IMR-90 (cell line): ENCODE measurements at regions not wholly inside any gene's neighbourhood (a gene's known extent, or its start where the extent isn't known, plus 50 kb on each side); places are given as distances from the start of the nearest gene placed in this dataset.

ENCODE experiments used
- ATAC-seq: fragments of 200-7000 bp; cut with Tn5 transposase; 2 replicates; pipeline ENCODE4 v1.9.1; 2020; ENCODE audit warnings: low read depth, mild to moderate bottlenecking, moderate library complexity
- BruUV-seq: library from RNA; stranded (reverse); fragments of 400-500 nt; replicated peaks from 2 replicates; lab custom pipeline; 2021; lab: Mats Ljungman, UMichigan
- CTCF ChIA-PET: fragments of 300-600 bp; formaldehyde crosslinking; extraction: SDS; loops from one replicate; lab custom pipeline; 2021; ENCODE audit warnings: antibody characterized with exemption; lab: Yijun Ruan, JAX
- POLR2A ChIA-PET: fragments of 300-600 bp; sonication (Branson Sonifier 250); formaldehyde crosslinking; loops from one replicate; lab custom pipeline; 2022; ENCODE audit warnings: antibody characterized with exemption; ENCODE audit not compliant: unreplicated experiment; lab: Charles Lee
- DNase-seq: peaks from one replicate; pipeline ENCODE4 v3.0.0; 2013
- H2AFZ ChIP-seq: replicated peaks from 2 replicates; pipeline ENCODE3; 2013; ENCODE audit warnings: low read length, mild to moderate bottlenecking; ENCODE audit not compliant: poor library complexity
- H2AK5ac ChIP-seq: 2 replicates; pipeline ENCODE4 v1.6.1; 2013; ENCODE audit warnings: low read depth, low read length, inconsistent platforms
- H2AK9ac ChIP-seq: replicated peaks from 2 replicates; pipeline ENCODE3; 2013; ENCODE audit warnings: mild to moderate bottlenecking, low read depth, low read length, moderate library complexity; ENCODE audit not compliant: poor library complexity
- H2BK120ac ChIP-seq: 2 replicates; pipeline ENCODE4 v1.6.1; 2013; ENCODE audit warnings: low read depth, low read length, inconsistent platforms
- H2BK15ac ChIP-seq: 3 replicates; pipeline ENCODE4 v1.6.1; 2013; ENCODE audit warnings: low read depth, low read length, inconsistent platforms
- H2BK20ac ChIP-seq: 2 replicates; pipeline ENCODE4 v1.6.1; 2013; ENCODE audit warnings: low read depth, mild to moderate bottlenecking, inconsistent platforms, low read length, moderate library complexity
- H2BK5ac ChIP-seq: 2 replicates; pipeline ENCODE4 v1.6.1; 2013; ENCODE audit warnings: mild to moderate bottlenecking, low read depth, low read length, inconsistent platforms; ENCODE audit not compliant: poor library complexity, severe bottlenecking
- H3K14ac ChIP-seq: replicated peaks from 2 replicates; pipeline ENCODE4 v1.6.1; 2013; ENCODE audit warnings: low read depth, low read length, inconsistent platforms
- H3K18ac ChIP-seq: 2 replicates; pipeline ENCODE4 v1.6.1; 2013; ENCODE audit warnings: low read depth, low read length, control low read depth
- H3K23ac ChIP-seq: 2 replicates; pipeline ENCODE4 v1.6.1; 2013; ENCODE audit warnings: low read depth, low read length, inconsistent platforms
- H3K27ac ChIP-seq: 2 replicates; pipeline ENCODE4 v1.5.1; 2013; ENCODE audit warnings: mild to moderate bottlenecking, control low read depth, low read length; ENCODE audit not compliant: insufficient read depth
- H3K27me3 ChIP-seq: 2 replicates; pipeline ENCODE4 v1.6.1; 2013; ENCODE audit warnings: low read length; ENCODE audit not compliant: control insufficient read depth, insufficient read depth
- H3K36me3 ChIP-seq: 2 replicates; pipeline ENCODE4 v1.6.1; 2013; ENCODE audit warnings: low read length, mixed read lengths; ENCODE audit not compliant: control insufficient read depth, insufficient read depth
- H3K4ac ChIP-seq: 2 replicates; pipeline ENCODE4 v1.6.1; 2013; ENCODE audit warnings: low read depth, low read length, inconsistent platforms
- H3K4me1 ChIP-seq: 2 replicates; pipeline ENCODE4 v1.6.1; 2013; ENCODE audit warnings: low read length, mixed read lengths; ENCODE audit not compliant: control insufficient read depth, insufficient read depth
- H3K4me2 ChIP-seq: 2 replicates; pipeline ENCODE4 v1.6.1; 2013; ENCODE audit warnings: low read depth, mild to moderate bottlenecking, control low read depth, low read length, moderate library complexity
- H3K4me3 ChIP-seq: 2 replicates; pipeline ENCODE4 v1.5.1; 2013; ENCODE audit warnings: low read depth, mild to moderate bottlenecking, control low read depth, low read length, moderate library complexity; ENCODE audit not compliant: insufficient read depth
- H3K56ac ChIP-seq: 2 replicates; pipeline ENCODE4 v1.6.1; 2013; ENCODE audit warnings: low read length, inconsistent platforms; ENCODE audit not compliant: insufficient read depth; ENCODE audit errors: extremely low read depth
- H3K79me1 ChIP-seq, 2 experiments: 2 replicates each; pipeline ENCODE4 v1.6.1; 2013; ENCODE audit warnings: low read length in 2 of 2, inconsistent platforms in 1 of 2, low read depth in 1 of 2
- H3K9ac ChIP-seq: 2 replicates; pipeline ENCODE4 v1.6.1; 2013; ENCODE audit warnings: low read depth, low read length, control low read depth
- H3K9me1 ChIP-seq: 2 replicates; pipeline ENCODE4 v1.6.1; 2013; ENCODE audit warnings: low read length, inconsistent platforms; ENCODE audit not compliant: insufficient read depth
- H3K9me3 ChIP-seq: 2 replicates; pipeline ENCODE4 v1.6.1; 2013; ENCODE audit warnings: low read length; ENCODE audit not compliant: control insufficient read depth, insufficient read depth
- H4K20me1 ChIP-seq: 2 replicates; pipeline ENCODE4 v1.6.1; 2013; ENCODE audit warnings: low read length, inconsistent platforms; ENCODE audit not compliant: insufficient read depth
- H4K5ac ChIP-seq: 2 replicates; pipeline ENCODE4 v1.6.1; 2013; ENCODE audit warnings: mild to moderate bottlenecking, low read depth, low read length, control low read depth
- H4K8ac ChIP-seq, 2 experiments: 2 replicates each; pipeline ENCODE4 v1.6.1; 2013; ENCODE audit warnings: low read depth in 2 of 2, low read length in 2 of 2, control low read depth in 1 of 2, inconsistent platforms in 1 of 2
- H4K91ac ChIP-seq: 2 replicates; pipeline ENCODE4 v1.6.1; 2013; ENCODE audit warnings: low read depth, low read length, inconsistent platforms; ENCODE audit not compliant: insufficient read depth
- BHLHE40 ChIP-seq: fragments of 150-350 bp; IDR thresholded peaks from 2 replicates; pipeline ENCODE4 v1.6.1; 2016; ENCODE audit warnings: mild to moderate bottlenecking, low read depth, low read length
- FOS ChIP-seq: fragments of 150-350 bp; IDR thresholded peaks from 2 replicates; pipeline ENCODE4 v1.6.1; 2016; ENCODE audit warnings: low read depth, low read length
- RFX5 ChIP-seq: IDR thresholded peaks from 2 replicates; pipeline ENCODE4 v1.8.0; 2012; ENCODE audit warnings: low read depth, mild to moderate bottlenecking, low read length, moderate library complexity
- SMC3 ChIP-seq: fragments of 150-350 bp; IDR thresholded peaks from 2 replicates; pipeline ENCODE4 v1.6.1; 2016; ENCODE audit warnings: low read depth, mild to moderate bottlenecking, antibody characterized with exemption, low read length, moderate library complexity
- WGBS, 2 experiments: methylation state at CpG; one replicate each; pipeline versions ENCODE4 v1.1.5 to v1.1.7; 2013; ENCODE audit warnings: missing lambda C conversion rate in 2 of 2; ENCODE audit not compliant: insufficient read length in 1 of 2; ENCODE audit errors: extremely low coverage in 2 of 2; 5-methylcytosine and 5-hydroxymethylcytosine counted together
- dilution Hi-C: fragments of 300-500 bp; cut with HindIII; formaldehyde crosslinking; loops from one replicate; pipeline ENCODE4 v1.14.3; 2018; ENCODE audit warnings: low sequenced_read_pairs; ENCODE audit not compliant: unreplicated experiment
- in situ Hi-C: fragments of 300-500 bp; cut with MboI; formaldehyde crosslinking; loops from 3 replicates; pipeline ENCODE4 v1.14.3; 2019; ENCODE audit warnings: low sequenced_read_pairs, inconsistent platforms, mixed read lengths
- intact Hi-C: fragments of 100-400 bp; cut with micrococcal nuclease; formaldehyde crosslinking; loops from 2 replicates; pipeline ENCODE4 v1.10.0; 2022
- TF ChIP-seq, protein P1 (sequence below): fragments of 150-350 bp; IDR thresholded peaks from 2 replicates; pipeline ENCODE4 v1.6.1; 2016; ENCODE audit warnings: low read depth, mild to moderate bottlenecking, low read length, moderate library complexity, borderline replicate concordance
- TF ChIP-seq, protein P2 (sequence below): conservative IDR thresholded peaks from 2 replicates; pipeline ENCODE4 v1.5.1; 2012; ENCODE audit warnings: mild to moderate bottlenecking, low read depth, low read length, improper control_type of control experiment

DNA sequence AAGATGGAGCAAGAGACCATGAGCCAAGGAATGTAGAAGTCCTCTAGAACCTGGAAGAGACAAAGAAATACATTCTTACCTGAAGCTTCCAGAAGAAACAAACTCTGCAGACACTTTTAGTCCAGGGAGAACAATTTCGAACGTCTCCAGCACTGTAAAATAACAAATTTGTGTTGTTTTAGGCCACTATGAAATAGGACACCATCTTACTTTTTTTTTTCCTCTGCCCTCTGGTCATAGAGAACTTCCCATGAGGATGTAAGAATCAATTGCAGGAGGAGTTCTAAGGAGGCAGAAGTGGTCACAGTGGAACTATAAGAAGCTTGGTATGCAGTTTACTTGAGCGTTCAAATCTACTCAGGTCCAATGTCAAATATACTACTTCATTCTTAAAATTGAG is 1295.9 kb downstream of the ZPLD1 start:
- Histone ChIP-seq H4K91ac (no peak overlapping the region), H2BK20ac (no peak overlapping the region), H3K9me3 (no peaks in the 10 kb centered on the region), H3K4ac (no peak overlapping the region), H2BK5ac (no peak overlapping the region), H2BK15ac (no peak overlapping the region), H3K4me1 (no peaks in the 10 kb centered on the region), H4K20me1 (no peaks in the 10 kb centered on the region), H3K36me3 (no peaks in the 10 kb centered on the region), H3K9me1 (no peaks in the 10 kb centered on the region), H4K8ac (no peak overlapping the region), H2AK9ac (no peak overlapping the region), H3K9ac (no peak overlapping the region), H4K5ac (no peak overlapping the region), H3K56ac (no peak overlapping the region), H2AFZ (no peak overlapping the region), H2AK5ac (no peak overlapping the region), H3K27me3 (no peaks in the 10 kb centered on the region), H3K79me1 (no peaks in the 10 kb centered on the region), H3K14ac (no peak overlapping the region), H3K23ac (no peak overlapping the region), H3K27ac (no peak overlapping the region), H2BK120ac (no peak overlapping the region), H3K4me2 (no peak overlapping the region), H3K4me3 (no peak overlapping the region), H3K18ac (no peak overlapping the region)
- ChIA-PET POLR2A (no interaction called here), CTCF (no interaction called here)
- dilution Hi-C loops (no loop called here), in situ Hi-C loops (no loop called here), intact Hi-C loops (no loop called here)
- no peak for TF ChIP-seq BHLHE40
- TF ChIP-seq, protein P1, sequence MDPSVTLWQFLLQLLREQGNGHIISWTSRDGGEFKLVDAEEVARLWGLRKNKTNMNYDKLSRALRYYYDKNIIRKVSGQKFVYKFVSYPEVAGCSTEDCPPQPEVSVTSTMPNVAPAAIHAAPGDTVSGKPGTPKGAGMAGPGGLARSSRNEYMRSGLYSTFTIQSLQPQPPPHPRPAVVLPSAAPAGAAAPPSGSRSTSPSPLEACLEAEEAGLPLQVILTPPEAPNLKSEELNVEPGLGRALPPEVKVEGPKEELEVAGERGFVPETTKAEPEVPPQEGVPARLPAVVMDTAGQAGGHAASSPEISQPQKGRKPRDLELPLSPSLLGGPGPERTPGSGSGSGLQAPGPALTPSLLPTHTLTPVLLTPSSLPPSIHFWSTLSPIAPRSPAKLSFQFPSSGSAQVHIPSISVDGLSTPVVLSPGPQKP = no peak
- TF ChIP-seq, protein P2, sequence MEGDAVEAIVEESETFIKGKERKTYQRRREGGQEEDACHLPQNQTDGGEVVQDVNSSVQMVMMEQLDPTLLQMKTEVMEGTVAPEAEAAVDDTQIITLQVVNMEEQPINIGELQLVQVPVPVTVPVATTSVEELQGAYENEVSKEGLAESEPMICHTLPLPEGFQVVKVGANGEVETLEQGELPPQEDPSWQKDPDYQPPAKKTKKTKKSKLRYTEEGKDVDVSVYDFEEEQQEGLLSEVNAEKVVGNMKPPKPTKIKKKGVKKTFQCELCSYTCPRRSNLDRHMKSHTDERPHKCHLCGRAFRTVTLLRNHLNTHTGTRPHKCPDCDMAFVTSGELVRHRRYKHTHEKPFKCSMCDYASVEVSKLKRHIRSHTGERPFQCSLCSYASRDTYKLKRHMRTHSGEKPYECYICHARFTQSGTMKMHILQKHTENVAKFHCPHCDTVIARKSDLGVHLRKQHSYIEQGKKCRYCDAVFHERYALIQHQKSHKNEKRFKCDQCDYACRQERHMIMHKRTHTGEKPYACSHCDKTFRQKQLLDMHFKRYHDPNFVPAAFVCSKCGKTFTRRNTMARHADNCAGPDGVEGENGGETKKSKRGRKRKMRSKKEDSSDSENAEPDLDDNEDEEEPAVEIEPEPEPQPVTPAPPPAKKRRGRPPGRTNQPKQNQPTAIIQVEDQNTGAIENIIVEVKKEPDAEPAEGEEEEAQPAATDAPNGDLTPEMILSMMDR = no peak
- no peak for TF ChIP-seq RFX5
- TF ChIP-seq SMC3 = no peak
- TF ChIP-seq FOS = no peak
- BruUV-seq = no TSS peak
- no CpG with 5 or more reads among the region's 3 CpGs for whole genome bisulfite sequencing, 2 experiments
- ATAC-seq = no peak
- no peak for DNase-seq
